HG03460 (cell line): ENCODE measurements at regions not wholly inside any gene's neighbourhood (a gene's known extent, or its start where the extent isn't known, plus 50 kb on each side); places are given as distances from the start of the nearest gene placed in this dataset.
"Not testable (repeated sequence)": the region's sequence is repeated elsewhere in the genome, so short reads cannot be mapped to it uniquely, and the experiment has no call there.

Experiments
- ATAC-seq: cut with Tn5 transposase; IDR thresholded peaks from one replicate; pipeline ENCODE4 v1.9.1; 2021; ENCODE audit not compliant: unreplicated experiment

GRCh38 chr1:60679524-60680375 lies 402.6 kb upstream of the NFIA start:
- no peak for ATAC-seq

- no peak for ATAC-seq
These were observed 403.6 kb upstream of the NFIA start for GRCh38 chr1:60678802-60679201.

GRCh38 chr1:60678391-60678790 lies 404.0 kb upstream of the NFIA start:
- no peak for ATAC-seq

- ATAC-seq = no peak
These were observed 409.9 kb upstream of the NFIA start for GRCh38 chr1:60672449-60672848.

GRCh38 chr1:60670302-60670701 lies 412.1 kb upstream of the NFIA start:
- no peak for ATAC-seq

GRCh38 chr1:60668585-60668984 lies 413.8 kb upstream of the NFIA start:
- ATAC-seq = no peak

GRCh38 chr1:60665311-60665710 lies 417.1 kb upstream of the NFIA start:
- ATAC-seq = no peak

GRCh38 chr1:60664086-60664625 lies 418.2 kb upstream of the NFIA start:
- ATAC-seq = no peak

- no peak for ATAC-seq
These were observed 419.8 kb upstream of the NFIA start for GRCh38 chr1:60662486-60663044.

GRCh38 chr1:60657926-60658325 lies 424.4 kb upstream of the NFIA start:
- ATAC-seq = no peak

GRCh38 chr1:60655679-60656355 lies 426.5 kb upstream of the NFIA start:
- no peak for ATAC-seq

- not testable (repeated sequence) for ATAC-seq
These were observed 442.3 kb upstream of the NFIA start for GRCh38 chr1:60640033-60640551.

- ATAC-seq = no peak
These were observed 443.1 kb upstream of the NFIA start for GRCh38 chr1:60639287-60639686.

- ATAC-seq = no peak
These were observed 444.7 kb upstream of the NFIA start for GRCh38 chr1:60637651-60638050.

GRCh38 chr1:60636946-60637345 lies 445.4 kb upstream of the NFIA start:
- ATAC-seq = no peak

GRCh38 chr1:60634106-60634505 lies 448.3 kb upstream of the NFIA start:
- no peak for ATAC-seq

- ATAC-seq = no peak
These were observed 459.9 kb upstream of the NFIA start for GRCh38 chr1:60622486-60622885.

GRCh38 chr1:60621368-60621851 lies 461.0 kb upstream of the NFIA start:
- no peak for ATAC-seq

GRCh38 chr1:60620087-60620486 lies 462.3 kb upstream of the NFIA start:
- no peak for ATAC-seq

- no peak for ATAC-seq
These were observed 462.8 kb upstream of the NFIA start for GRCh38 chr1:60619581-60619980.

- ATAC-seq = no peak
These were observed 466.7 kb upstream of the NFIA start for GRCh38 chr1:60615666-60616065.
